ENCODE measurements at regions not wholly inside any gene's neighbourhood (a gene's known extent, or its start where the extent isn't known, plus 50 kb on each side); places are given as distances from the start of the nearest gene placed in this dataset.
A peak's percentile ranks its signal among the peaks of the same experiment; 100 is the strongest.

- BruUV-seq (replicated peaks) = no TSS peak
- H3K9ac ChIP-seq (ENCODE audit: low read depth, low read length) = no peak overlapping the region
- H3K4me3 ChIP-seq (ENCODE audit: insufficient read depth, low read depth, low read length) = no peak overlapping the region
- no peak overlapping the region for H2AK9ac ChIP-seq (replicated peaks; ENCODE audit: low read depth, low read length, poor library complexity)
- intact Hi-C loops (cut with micrococcal nuclease) = no loop called here
- TF ChIP-seq MAZ (IDR thresholded peaks at IDR 0.05; ENCODE audit: borderline replicate concordance, low read depth, low read length) (no peak), BHLHE40 (IDR thresholded peaks at IDR 0.05; ENCODE audit: low read depth, low read length) (no peak), MAFK (IDR thresholded peaks at IDR 0.05; ENCODE audit: low read depth, low read length) (peak; percentile 75)
- H4K91ac ChIP-seq (ENCODE audit: insufficient read depth, low read depth, low read length) = no peak overlapping the region
- H3K9me1 ChIP-seq (ENCODE audit: insufficient read depth, low read length) = no peaks in the 10 kb centered on the region
- no peak overlapping the region for H4K5ac ChIP-seq (ENCODE audit: low read depth, low read length)
- no peak overlapping the region for H3K18ac ChIP-seq (ENCODE audit: low read depth, low read length)
- no peaks in the 10 kb centered on the region for H3K9me3 ChIP-seq (ENCODE audit: control insufficient read depth, insufficient read depth, low read length)
- no peak overlapping the region for H2BK20ac ChIP-seq (ENCODE audit: low read depth, low read length)
- WGBS, 2 experiments (ENCODE audit: extremely low coverage in 2 of 2, insufficient read length in 1 of 2) = no CpG with 5 or more reads among the region's 2 CpGs
- H3K4me2 ChIP-seq (ENCODE audit: low read depth, low read length) = no peak overlapping the region
- dilution Hi-C loops (cut with HindIII; ENCODE audit: low sequenced_read_pairs, unreplicated experiment) = no loop called here
- H2BK15ac ChIP-seq (ENCODE audit: low read depth, low read length) = no peak overlapping the region
- DNase-seq = no peak
- no peak overlapping the region for H3K56ac ChIP-seq (ENCODE audit: extremely low read depth, insufficient read depth, low read length)
- no peak overlapping the region for H3K23ac ChIP-seq (ENCODE audit: low read depth, low read length)
- no peak overlapping the region for H2BK5ac ChIP-seq (ENCODE audit: low read depth, low read length, poor library complexity, severe bottlenecking)
- H2BK120ac ChIP-seq (ENCODE audit: low read depth, low read length) = no peak overlapping the region
- H2AK5ac ChIP-seq (ENCODE audit: low read depth, low read length) = no peak overlapping the region
- H3K14ac ChIP-seq (replicated peaks; ENCODE audit: low read depth, low read length) = no peak overlapping the region
- no peak overlapping the region for H3K4ac ChIP-seq (ENCODE audit: low read depth, low read length)
- no peaks in the 10 kb centered on the region for H3K79me1 ChIP-seq (ENCODE audit: low read depth in 1 of 2, low read length in 2 of 2)
- in situ Hi-C loops (cut with MboI; ENCODE audit: low sequenced_read_pairs) = no loop called here
- H3K27ac ChIP-seq (ENCODE audit: insufficient read depth, low read length) = no peak overlapping the region
- POLR2A ChIA-PET (ENCODE audit: unreplicated experiment) = no interaction called here
- no peak overlapping the region for H4K8ac ChIP-seq (ENCODE audit: low read depth in 2 of 2, low read length in 2 of 2)
- H3K36me3 ChIP-seq (ENCODE audit: control insufficient read depth, insufficient read depth, low read length) = no peaks in the 10 kb centered on the region
- CTCF ChIA-PET = no interaction called here
- H2AFZ ChIP-seq (replicated peaks; ENCODE audit: low read length, poor library complexity) = no peak overlapping the region
- ATAC-seq (ENCODE audit: low read depth) = no peak
- H3K4me1 ChIP-seq (ENCODE audit: control insufficient read depth, insufficient read depth, low read length) = no peaks in the 10 kb centered on the region; the same call in 1 of the 2 replicates
- H3K27me3 ChIP-seq (ENCODE audit: control insufficient read depth, insufficient read depth, low read length) = no peaks in the 10 kb centered on the region
- no peaks in the 10 kb centered on the region for H4K20me1 ChIP-seq (ENCODE audit: insufficient read depth, low read length)
These were observed 313.2 kb downstream of the MDFIC start for GRCh38 chr7:115235075-115235474.
